Lung (tissue), 11 donors: ENCODE measurements at regions not wholly inside any gene's neighbourhood (a gene's known extent, or its start where the extent isn't known, plus 50 kb on each side); places are given as distances from the start of the nearest gene placed in this dataset.

Experiments used
- ATAC-seq: fragments of 200-7000 bp; cut with Tn5 transposase; one replicate; pipeline ENCODE4 v1.9.1; 2020; ENCODE audit warnings: moderate number of reproducible peaks; ENCODE audit not compliant: insufficient read depth, low FRiP score
- DNase-seq, 3 donors: peaks; one replicate each; pipeline ENCODE4 v3.0.0-alpha.2; 2013 to 2017
- H3K27ac ChIP-seq, 2 donors: one replicate each; pipeline ENCODE4 v1.5.1; 2013; ENCODE audit warnings: mild to moderate bottlenecking in 2 of 2, moderate library complexity in 2 of 2, control low read depth in 1 of 2, inconsistent platforms in 1 of 2, low read depth in 1 of 2, low read length in 1 of 2
- H3K27me3 ChIP-seq, 3 donors: one replicate each; pipeline ENCODE4 v1.5.1; 2013; ENCODE audit warnings: low read length in 2 of 3; ENCODE audit not compliant: control insufficient read depth in 3 of 3, insufficient read depth in 3 of 3
- H3K36me3 ChIP-seq, 4 donors: one replicate each; pipeline ENCODE4 v1.5.1; 2013; ENCODE audit warnings: low read length in 4 of 4, mild to moderate bottlenecking in 1 of 4, moderate library complexity in 1 of 4; ENCODE audit not compliant: control insufficient read depth in 4 of 4, insufficient read depth in 4 of 4
- H3K4me1 ChIP-seq, 5 donors: one replicate each; pipeline ENCODE4 v1.5.1; 2013; ENCODE audit warnings: low read length in 5 of 5, mild to moderate bottlenecking in 2 of 5, moderate library complexity in 1 of 5; ENCODE audit not compliant: control insufficient read depth in 5 of 5, insufficient read depth in 5 of 5
- H3K4me3 ChIP-seq: one replicate; pipeline ENCODE4 v1.5.1; 2013; ENCODE audit warnings: mild to moderate bottlenecking, control low read depth, moderate library complexity
- H3K9ac ChIP-seq, 2 donors: one replicate each; pipeline ENCODE4 v1.5.1; 2013; ENCODE audit warnings: low read length in 2 of 2, control low read depth in 1 of 2; ENCODE audit not compliant: insufficient read depth in 1 of 2
- H3K9me3 ChIP-seq, 4 donors: one replicate each; pipeline ENCODE4 v1.5.1; 2013; ENCODE audit warnings: low read length in 3 of 4, mild to moderate bottlenecking in 1 of 4, moderate library complexity in 1 of 4; ENCODE audit not compliant: control insufficient read depth in 4 of 4, insufficient read depth in 3 of 4
- CTCF ChIP-seq: IDR thresholded peaks from 2 replicates; pipeline ENCODE4 v1.5.1; 2012; ENCODE audit warnings: mild to moderate bottlenecking; ENCODE audit errors: control extremely low read depth, extremely low read depth
- WGBS, 2 donors: extraction: QIAGEN DNeasy Blood & Tissue Kit; methylation state at CpG; one replicate each; pipeline ENCODE4 v1.1.7; 2013; 5-methylcytosine and 5-hydroxymethylcytosine counted together
- donor health status: control.
- donor health status: control.
- donor health status: Bipolar disorder and iron deficiency.
- donor health status: healthy.
- donor health status: DM: yes; HTN: yes; CAD: no.

DNA sequence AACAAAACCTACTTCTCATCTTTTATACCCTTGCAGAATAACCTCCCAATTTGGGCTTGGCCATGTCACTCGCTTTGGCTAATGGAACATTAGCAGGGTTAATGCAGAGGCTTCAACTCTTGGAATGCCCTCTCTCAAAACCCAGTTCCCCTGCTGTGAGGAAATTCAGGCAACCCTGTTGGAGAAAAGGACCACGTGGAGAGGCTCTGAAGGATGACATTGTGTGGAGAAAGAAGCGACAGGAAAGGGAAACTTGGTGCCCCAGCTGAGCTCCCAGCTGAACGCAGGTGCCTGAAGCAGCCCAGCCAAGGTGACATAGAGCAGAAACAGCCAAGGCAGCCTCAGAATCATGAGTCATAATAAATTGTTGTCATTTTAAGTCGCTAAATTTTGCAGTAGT is 214.2 kb upstream of the GHITM start:
- DNase-seq, result no peak
- 41 to 45% methylated on average over 5 of the region's 5 CpGs for WGBS, 2 donors
- no peak for ATAC-seq
- no peak for TF ChIP-seq CTCF
- Histone ChIP-seq H3K27me3 (peaks cover 0 to 2% (median 0%) of the 10 kb centered on the region in 3 donors), H3K27ac (no peak overlapping the region), H3K9me3 (no peaks in the 10 kb centered on the region), H3K4me3 (no peak overlapping the region), H3K4me1 (no peaks in the 10 kb centered on the region), H3K9ac (no peak overlapping the region), H3K36me3 (no peaks in the 10 kb centered on the region)

- WGBS, 2 donors, result 74 to 83% methylated on average over 2 of the region's 2 CpGs
- no peaks in the 10 kb centered on the region for H3K9me3 ChIP-seq
- H3K27me3 ChIP-seq, result peaks cover 0 to 2% (median 0%) of the 10 kb centered on the region in 3 donors
- H3K36me3 ChIP-seq, result no peaks in the 10 kb centered on the region
- H3K27ac ChIP-seq, result no peak overlapping the region
- DNase-seq, result no peak
- H3K4me3 ChIP-seq, result no peak overlapping the region
- no peak overlapping the region for H3K9ac ChIP-seq
- ATAC-seq, result no peak
- TF ChIP-seq CTCF, result no peak
- H3K4me1 ChIP-seq, result no peaks in the 10 kb centered on the region
Measured at GRCh38 chr10:83926606-83927005, 212.7 kb upstream of the GHITM start.

GRCh38 chr10:83927166-83927565 is 212.1 kb upstream of the GHITM start:
- H3K27me3 ChIP-seq, result peaks cover 0 to 2% (median 0%) of the 10 kb centered on the region in 3 donors
- no peaks in the 10 kb centered on the region for H3K36me3 ChIP-seq
- no peaks in the 10 kb centered on the region for H3K4me1 ChIP-seq
- no peak for DNase-seq
- no peak overlapping the region for H3K9ac ChIP-seq
- no peak overlapping the region for H3K27ac ChIP-seq
- WGBS, 2 donors, result 73 to 83% methylated on average over 2 of the region's 2 CpGs
- H3K4me3 ChIP-seq, result no peak overlapping the region
- no peak for TF ChIP-seq CTCF
- no peak for ATAC-seq
- no peaks in the 10 kb centered on the region for H3K9me3 ChIP-seq

DNA sequence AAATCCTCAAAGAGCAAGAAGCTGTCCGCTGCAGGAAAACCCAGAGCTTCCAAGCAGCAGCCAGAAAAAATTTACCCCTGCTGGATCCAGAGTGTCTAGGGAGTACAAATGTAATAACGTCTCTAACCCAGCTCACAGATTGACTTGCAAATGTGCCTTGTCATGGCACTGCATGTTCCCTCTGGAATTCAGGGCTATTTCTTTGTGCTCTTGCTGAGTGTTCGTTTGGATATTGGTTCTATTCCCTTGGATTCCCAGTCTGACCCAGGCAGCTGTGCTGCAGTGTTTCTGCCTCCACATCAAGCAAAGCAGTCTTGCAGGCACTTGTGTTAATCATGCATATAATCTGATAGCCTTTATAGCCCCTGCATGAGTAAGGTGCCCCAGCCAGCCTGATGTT is 209.9 kb upstream of the GHITM start:
- no peaks in the 10 kb centered on the region for H3K27me3 ChIP-seq
- WGBS, 2 donors, result 57 to 58% methylated on average over 3 of the region's 3 CpGs
- no peaks in the 10 kb centered on the region for H3K9me3 ChIP-seq
- H3K4me3 ChIP-seq, result no peak overlapping the region
- TF ChIP-seq CTCF, result no peak
- no peaks in the 10 kb centered on the region for H3K36me3 ChIP-seq
- H3K4me1 ChIP-seq, result no peaks in the 10 kb centered on the region
- no peak overlapping the region for H3K27ac ChIP-seq
- no peak overlapping the region for H3K9ac ChIP-seq
- no peak for DNase-seq
- ATAC-seq, result no peak
